Body of pancreas (tissue), 4 donors: ENCODE measurements at regions not wholly inside any gene's neighbourhood (a gene's known extent, or its start where the extent isn't known, plus 50 kb on each side); places are given as distances from the start of the nearest gene placed in this dataset.
A peak's percentile ranks its signal among the peaks of the same experiment; 100 is the strongest.
"Not testable (repeated sequence)": the region's sequence is repeated elsewhere in the genome, so short reads cannot be mapped to it uniquely, and the experiment has no call there.

Experiments
- ATAC-seq: fragments of 150-250 bp; one replicate; pipeline ENCODE4 v1.9.1; 2016
- DNase-seq, 4 donors: peaks; one replicate each; pipeline ENCODE4 v3.0.0-alpha.2; 2019
- H3K27ac ChIP-seq, 4 donors: fragments of 200-600 bp; sonication (generic); 1 replicate in 3 of 4; 2 replicates in 1 of 4; pipeline versions ENCODE4 v1.5.1 to v1.6.1; 2016 to 2019; ENCODE audit warnings: mild to moderate bottlenecking in 1 of 4, mixed read lengths in 1 of 4, moderate library complexity in 1 of 4
- H3K27me3 ChIP-seq, 2 donors: fragments of 200-600 bp; sonication (generic); one replicate each; pipeline ENCODE4 v1.6.0; 2016; ENCODE audit warnings: mild to moderate bottlenecking in 1 of 2
- H3K36me3 ChIP-seq, 2 donors: fragments of 200-600 bp; sonication (generic); replicated peaks in 1 of 2; 2 replicates each; pipeline ENCODE4 v1.5.1; 2016; ENCODE audit warnings: low read depth in 2 of 2; ENCODE audit not compliant: insufficient read depth in 1 of 2
- H3K4me1 ChIP-seq: fragments of 200-600 bp; sonication (generic); one replicate; pipeline ENCODE4 v1.6.0; 2016
- H3K4me3 ChIP-seq, 2 donors: fragments of 200-600 bp; sonication (generic); 1 replicate in 1 of 2; 2 replicates in 1 of 2; pipeline ENCODE4 v1.5.1; 2016 to 2019
- H3K9me3 ChIP-seq, 3 donors: fragments of 200-600 bp; sonication (generic); 1 replicate in 2 of 3; 2 replicates in 1 of 3; pipeline ENCODE4 v1.5.1; 2016
- CTCF ChIP-seq, 7 experiments: fragments of 450-650 bp in 4 of 7; fragments of 200-600 bp in 3 of 7; sonication (generic) in 3 of 7; IDR thresholded peaks; one replicate each; pipeline ENCODE4 v1.5.1; 2016 to 2019; ENCODE audit warnings: antibody characterized with exemption in 7 of 7
- POLR2A ChIP-seq, 3 donors: fragments of 450-650 bp; IDR thresholded peaks; one replicate each; pipeline ENCODE4 v1.6.1; 2016; ENCODE audit warnings: antibody characterized with exemption in 3 of 3, mild to moderate bottlenecking in 2 of 3
- WGBS, 2 donors: methylation state at CpG; one replicate each; pipeline ENCODE4 v1.1.5; 2017; 5-methylcytosine and 5-hydroxymethylcytosine counted together
- intact Hi-C: fragments of 100-400 bp; cut with DNase I; formaldehyde crosslinking; loops from one replicate; pipeline ENCODE4 v1.15.1; 2023

DNA sequence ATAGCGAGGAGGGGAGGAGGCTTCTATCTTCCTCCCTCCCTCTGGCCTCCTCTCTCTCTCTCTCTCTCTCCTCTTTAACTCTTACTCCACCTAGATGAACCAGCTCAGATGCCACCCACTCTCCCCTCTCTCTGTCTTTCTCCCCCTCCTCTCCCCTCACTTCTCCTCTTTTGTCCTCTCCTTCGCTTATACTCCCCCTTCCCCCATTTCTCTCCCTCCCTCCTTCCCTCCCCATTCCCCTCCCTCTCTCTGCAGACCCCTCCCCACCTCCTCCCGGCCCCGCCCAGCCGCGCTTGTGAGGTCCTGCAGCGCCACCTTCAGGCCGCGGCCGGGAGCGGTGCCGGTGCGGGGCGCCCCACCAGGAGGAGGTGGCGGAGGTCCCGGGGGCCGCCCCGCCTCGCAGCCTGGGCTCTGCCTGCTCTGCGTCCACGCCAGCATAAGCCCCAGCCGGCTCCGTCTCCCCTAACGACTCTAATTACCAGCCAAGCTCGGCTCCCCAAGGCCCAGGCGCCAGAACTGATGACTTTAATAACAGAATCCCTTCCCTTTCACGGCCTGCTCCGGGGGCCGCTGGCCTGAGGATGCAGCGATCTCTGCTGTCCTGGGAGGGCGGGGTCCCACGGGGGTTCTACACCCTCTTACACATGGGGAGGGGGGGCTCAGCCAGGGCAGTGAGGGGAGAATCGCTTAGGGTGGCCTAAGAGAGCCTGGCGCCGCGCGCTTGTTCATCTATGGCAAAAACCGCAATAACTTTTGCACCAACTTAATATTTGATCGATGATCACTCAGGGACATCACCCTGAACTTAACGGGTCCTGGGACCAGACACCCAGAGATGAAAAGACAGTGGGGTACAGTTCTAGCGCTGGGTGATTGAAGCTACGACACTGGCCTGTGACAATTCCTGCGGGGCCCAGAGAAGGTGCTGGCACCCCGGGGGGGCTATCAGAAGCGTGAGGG, 637.3 kb downstream of the MATN1 start:
- Histone ChIP-seq H3K4me3 (no peak overlapping the region), H3K4me1 (peaks cover 18% of the 10 kb centered on the region), H3K36me3 (no peaks in the 10 kb centered on the region), H3K9me3 (peaks cover 0 to 1% (median 0%) of the 10 kb centered on the region in 3 donors), H3K27ac (no peak overlapping the region), H3K27me3 (no peaks in the 10 kb centered on the region)
- WGBS, 2 donors, result 20 to 24% methylated on average over 32 to 44 of the region's 45 CpGs
- DNase-seq, result peak; percentile 21 to 61 (median 36)
- ATAC-seq, result no peak
- intact Hi-C loops, result no loop called here
- TF ChIP-seq CTCF (IDR thresholded peaks at IDR 0.05), result peak; percentile 15 to 56 (median 46)
- TF ChIP-seq POLR2A (IDR thresholded peaks at IDR 0.05), result no peak

GRCh38 chr1:30084909-30085571, 638.3 kb downstream of the MATN1 start:
- no peaks in the 10 kb centered on the region for H3K36me3 ChIP-seq
- H3K9me3 ChIP-seq, result no peaks in the 10 kb centered on the region
- no peaks in the 10 kb centered on the region for H3K27me3 ChIP-seq
- intact Hi-C loops, result no loop called here
- DNase-seq (no peak), ATAC-seq (no peak)
- 63 to 64% methylated on average over 12 of the region's 12 CpGs for WGBS, 2 donors
- TF ChIP-seq POLR2A (IDR thresholded peaks at IDR 0.05) (no peak), CTCF (IDR thresholded peaks at IDR 0.05) (no peak)
- H3K4me1 ChIP-seq, result peaks cover 18% of the 10 kb centered on the region
- no peak overlapping the region for H3K4me3 ChIP-seq
- H3K27ac ChIP-seq, result no peak overlapping the region

- intact Hi-C loops, result no loop called here
- ATAC-seq (no peak), DNase-seq (peak in 1 of 4 donors; percentile 29)
- Histone ChIP-seq H3K9me3 (no peaks in the 10 kb centered on the region), H3K27ac (peak overlapping the region in 1 of 4 donors; percentile 21), H3K27me3 (no peaks in the 10 kb centered on the region), H3K36me3 (no peaks in the 10 kb centered on the region), H3K4me1 (peaks cover 15% of the 10 kb centered on the region), H3K4me3 (no peak overlapping the region)
- TF ChIP-seq CTCF (IDR thresholded peaks at IDR 0.05) (no peak), POLR2A (IDR thresholded peaks at IDR 0.05) (no peak)
- 28 to 35% methylated on average over 6 to 11 of the region's 11 CpGs for WGBS, 2 donors
These were observed 639.5 kb downstream of the MATN1 start for GRCh38 chr1:30083800-30084464.

GRCh38 chr1:30081379-30082102, 641.8 kb downstream of the MATN1 start:
- peaks cover 13% of the 10 kb centered on the region for H3K4me1 ChIP-seq
- ATAC-seq (no peak), DNase-seq (no peak)
- intact Hi-C loops, result no loop called here
- WGBS, 2 donors, result 70 to 84% methylated on average over 6 of the region's 6 CpGs
- no peak overlapping the region for H3K27ac ChIP-seq
- H3K36me3 ChIP-seq, result no peaks in the 10 kb centered on the region
- no peak overlapping the region for H3K4me3 ChIP-seq
- no peaks in the 10 kb centered on the region for H3K27me3 ChIP-seq
- no peak for TF ChIP-seq POLR2A (IDR thresholded peaks at IDR 0.05)
- no peak for TF ChIP-seq CTCF (IDR thresholded peaks at IDR 0.05)
- H3K9me3 ChIP-seq, result no peaks in the 10 kb centered on the region

DNA sequence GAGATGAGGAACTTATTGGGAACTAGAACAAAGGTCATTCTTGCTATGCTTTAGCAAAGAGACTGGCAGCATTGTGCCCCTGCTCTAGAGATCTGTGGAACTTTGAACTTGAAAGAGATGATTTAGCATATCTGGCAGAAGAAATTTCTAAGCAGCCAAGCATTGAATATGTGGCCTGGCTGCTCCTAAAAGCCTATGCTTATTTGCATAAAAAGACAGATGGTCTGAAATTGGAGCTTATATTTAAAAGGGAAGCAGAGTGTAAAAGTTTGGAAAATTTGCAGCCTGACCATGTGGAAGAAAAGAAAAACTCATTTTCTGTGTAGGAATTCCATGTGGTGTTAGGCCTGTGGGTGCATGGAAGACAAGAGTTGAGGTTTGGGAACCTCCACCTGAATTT, 647.5 kb downstream of the MATN1 start:
- not testable (repeated sequence) for ATAC-seq, DNase-seq

More for the DNA sequence above, 647.5 kb downstream of the MATN1 start:
- H3K4me1 ChIP-seq, H3K27me3 ChIP-seq, H3K9me3 ChIP-seq, H3K4me3 ChIP-seq, H3K36me3 ChIP-seq, H3K27ac ChIP-seq, intact Hi-C loops: not testable (repeated sequence)
